Heart left ventricle (tissue), 16 donors: ENCODE measurements at regions not wholly inside any gene's neighbourhood (a gene's known extent, or its start where the extent isn't known, plus 50 kb on each side); places are given as distances from the start of the nearest gene placed in this dataset.
A peak's percentile ranks its signal among the peaks of the same experiment; 100 is the strongest.

ENCODE experiments used
- ATAC-seq, 4 donors: fragments of 200-7000 bp; cut with Tn5 transposase; one replicate each; pipeline ENCODE4 v1.9.1; 2020 to 2022; ENCODE audit warnings: moderate library complexity in 4 of 4, mild to moderate bottlenecking in 3 of 4, moderate number of reproducible peaks in 1 of 4
- DNase-seq, 5 donors: peaks; one replicate each; pipeline ENCODE4 v3.0.0-alpha.2; 2020
- H3K27ac ChIP-seq, 12 donors: fragments of 200-600 bp; sonication (generic) in 4 of 12; one replicate each; pipeline versions ENCODE4 v1.5.0 to v1.8.0; 2016 to 2022; ENCODE audit warnings: mild to moderate bottlenecking in 2 of 12
- H3K27me3 ChIP-seq, 9 donors: fragments of 200-600 bp; sonication (generic) in 2 of 9; one replicate each; pipeline versions ENCODE4 v1.5.1 to v1.8.0; 2016 to 2022; ENCODE audit warnings: mild to moderate bottlenecking in 3 of 9
- H3K36me3 ChIP-seq, 9 donors: fragments of 200-600 bp; sonication (generic) in 2 of 9; one replicate each; pipeline versions ENCODE4 v1.5.0 to v1.8.0; 2018 to 2022; ENCODE audit warnings: mild to moderate bottlenecking in 2 of 9
- H3K4me1 ChIP-seq, 12 donors: fragments of 200-600 bp; sonication (generic) in 4 of 12; one replicate each; pipeline versions ENCODE4 v1.5.0 to v1.8.0; 2016 to 2022; ENCODE audit warnings: mild to moderate bottlenecking in 3 of 12
- H3K4me3 ChIP-seq, 12 donors: fragments of 200-600 bp; sonication (generic) in 4 of 12; one replicate each; pipeline versions ENCODE4 v1.5.0 to v1.8.0; 2017 to 2022; ENCODE audit warnings: mild to moderate bottlenecking in 9 of 12, moderate library complexity in 4 of 12
- H3K9me3 ChIP-seq, 12 donors: fragments of 200-600 bp; sonication (generic) in 4 of 12; one replicate each; pipeline versions ENCODE4 v1.5.0 to v1.8.0; 2016 to 2022; ENCODE audit warnings: mild to moderate bottlenecking in 1 of 12
- CTCF ChIP-seq, 12 donors: fragments of 200-600 bp; sonication (generic) in 4 of 12; IDR thresholded peaks; one replicate each; pipeline versions ENCODE4 v1.5.0 to v1.8.0; 2018 to 2022; ENCODE audit warnings: antibody characterized with exemption in 12 of 12, mild to moderate bottlenecking in 5 of 12
- POLR2A ChIP-seq, 2 donors: fragments of 450-650 bp; IDR thresholded peaks; one replicate each; pipeline ENCODE4 v1.6.1; 2017; ENCODE audit warnings: antibody characterized with exemption in 2 of 2, mild to moderate bottlenecking in 2 of 2, moderate library complexity in 2 of 2
- WGBS, 4 donors: extraction: QIAGEN DNeasy Blood & Tissue Kit in 2 of 4; methylation state at CpG; one replicate each; pipeline versions ENCODE4 v1.1.5 to v1.1.7; 2013 to 2018; 5-methylcytosine and 5-hydroxymethylcytosine counted together
- intact Hi-C, 10 donors: fragments of 100-400 bp; cut with DNase I; formaldehyde crosslinking; loops; one replicate each; pipeline versions ENCODE4 v1.11.1 to v1.14.2; 2022
- donor health status: ischemic (EF 13 %, LVEDD 7.1; RV severe dilation, severe dysfunction).
- donor health status: healthy with polysubstance abuse.
- donor health status: DM: no; HTN: yes; CAD: no.
- donor health status: DM: no; HTN: no; CAD: no.
- donor health status: ischemic (EF 25% LVEDD 6.9; RV normal size, moderate dysfunction).
- donor health status: ischemic (EF 25% LVEDD 5.7; RV mildly dilated, moderate dysfunction).
- donor health status: healthy.
- donor health status: DM: yes; HTN: yes; CAD: no.
- donor health status: ischemic (EF 35%, LVEDD 5.7; RV mildly dilated, moderate dysfunction).
- donor health status: nonischemic (EF 11% LVEDD 7.7; RV severe dilation, severe dysfunction).
- donor health status: DM: yes; HTN: yes; CAD: no.
- donor health status: PGD.
- donor health status: ischemic (EF 29% LVEDD 5.4; RV normal size, mild dysfunction).
- donor health status: nonischemic (EF 23%, LVEDD 6.1; RV moderate dilation, normal function).

GRCh38 chr6:165110860-165111259 lies 198.5 kb downstream of the C6orf118 start:
- Histone ChIP-seq H3K27ac (no peak overlapping the region), H3K9me3 (peaks cover 0 to 29% (median 7%) of the 10 kb centered on the region in 12 donors), H3K27me3 (no peaks in the 10 kb centered on the region), H3K4me1 (no peaks in the 10 kb centered on the region), H3K36me3 (no peaks in the 10 kb centered on the region), H3K4me3 (no peak overlapping the region)
- TF ChIP-seq POLR2A (IDR thresholded peaks at IDR 0.05) = no peak
- TF ChIP-seq CTCF (IDR thresholded peaks at IDR 0.05) = no peak
- no peak for DNase-seq
- 83 to 93% (median 85%) methylated on average over 1 of the region's 1 CpG for WGBS, 4 donors
- no peak for ATAC-seq
- intact Hi-C loops = no loop called here

- TF ChIP-seq CTCF (IDR thresholded peaks at IDR 0.05) (no peak), POLR2A (IDR thresholded peaks at IDR 0.05) (no peak)
- H3K4me3 ChIP-seq = no peak overlapping the region
- no peaks in the 10 kb centered on the region for H3K4me1 ChIP-seq
- H3K36me3 ChIP-seq = no peaks in the 10 kb centered on the region
- no peak overlapping the region for H3K27ac ChIP-seq
- ATAC-seq = no peak
- no peak for DNase-seq
- H3K27me3 ChIP-seq = no peaks in the 10 kb centered on the region
- peaks cover 0 to 19% (median 5%) of the 10 kb centered on the region in 12 donors for H3K9me3 ChIP-seq
- intact Hi-C loops = no loop called here
- WGBS, 4 donors = 85 to 87% (median 86%) methylated on average over 5 of the region's 5 CpGs
Observed at GRCh38 chr6:165109011-165109410, 200.4 kb downstream of the C6orf118 start.

GRCh38 chr6:165106261-165106660 lies 203.1 kb downstream of the C6orf118 start:
- Histone ChIP-seq H3K27ac (no peak overlapping the region), H3K36me3 (no peaks in the 10 kb centered on the region), H3K9me3 (peaks cover 0 to under 1% (median 0%) of the 10 kb centered on the region in 12 donors), H3K4me3 (no peak overlapping the region), H3K4me1 (no peaks in the 10 kb centered on the region), H3K27me3 (no peaks in the 10 kb centered on the region)
- TF ChIP-seq POLR2A (IDR thresholded peaks at IDR 0.05) (no peak), CTCF (IDR thresholded peaks at IDR 0.05) (no peak)
- ATAC-seq = no peak
- intact Hi-C loops = no loop called here
- WGBS, 4 donors = 86 to 98% (median 91%) methylated on average over 2 of the region's 2 CpGs
- DNase-seq = no peak

GRCh38 chr6:165098165-165098564 lies 211.2 kb downstream of the C6orf118 start:
- DNase-seq (no peak), ATAC-seq (no peak)
- Histone ChIP-seq H3K9me3 (peaks cover 0 to 45% (median 2%) of the 10 kb centered on the region in 12 donors), H3K4me1 (no peaks in the 10 kb centered on the region), H3K36me3 (no peaks in the 10 kb centered on the region), H3K27ac (no peak overlapping the region), H3K27me3 (no peaks in the 10 kb centered on the region), H3K4me3 (no peak overlapping the region)
- intact Hi-C loops = no loop called here
- 77 to 88% (median 79%) methylated on average over 4 of the region's 4 CpGs for WGBS, 4 donors
- no peak for TF ChIP-seq POLR2A (IDR thresholded peaks at IDR 0.05)
- TF ChIP-seq CTCF (IDR thresholded peaks at IDR 0.05) = peak in 2 of 12 donors; percentile 11 to 23
